CD14-positive monocyte (primary cell): ENCODE measurements at regions not wholly inside any gene's neighbourhood (a gene's known extent, or its start where the extent isn't known, plus 50 kb on each side); places are given as distances from the start of the nearest gene placed in this dataset.

Source experiments
- DNase-seq, 3 donors: peaks; one replicate each; pipeline ENCODE4 v3.0.0-alpha.2; 2011 to 2022
- H2AFZ ChIP-seq: 2 replicates; pipeline ENCODE4 v1.6.0; 2012; ENCODE audit warnings: mild to moderate bottlenecking, low read depth, low read length, inconsistent platforms; ENCODE audit not compliant: insufficient read depth, poor library complexity, severe bottlenecking
- H3K27ac ChIP-seq, 2 donors: 1 replicate in 1 of 2; 2 replicates in 1 of 2; pipeline ENCODE4 v1.5.1; 2012 to 2013; ENCODE audit warnings: low read length in 2 of 2, control low read depth in 1 of 2, inconsistent platforms in 1 of 2, low read depth in 1 of 2, mild to moderate bottlenecking in 1 of 2
- H3K27me3 ChIP-seq, 2 donors: one replicate each; pipeline versions ENCODE4 v1.6.0 to v1.6.1; 2011 to 2013; ENCODE audit warnings: low read length in 2 of 2; ENCODE audit not compliant: control insufficient read depth in 2 of 2, insufficient read depth in 2 of 2
- H3K36me3 ChIP-seq, 2 donors: replicated peaks in 1 of 2; 1 replicate in 1 of 2; 2 replicates in 1 of 2; pipeline versions ENCODE4 v1.5.1 to v1.6.1; 2012 to 2013; ENCODE audit warnings: low read length in 2 of 2, control low read depth in 1 of 2, inconsistent platforms in 1 of 2, mild to moderate bottlenecking in 1 of 2; ENCODE audit not compliant: insufficient read depth in 2 of 2, control insufficient read depth in 1 of 2
- H3K4me1 ChIP-seq, 2 donors: 1 replicate in 1 of 2; 2 replicates in 1 of 2; pipeline versions ENCODE4 v1.5.1 to v1.6.1; 2012 to 2013; ENCODE audit warnings: low read length in 2 of 2, control low read depth in 1 of 2, inconsistent platforms in 1 of 2, mild to moderate bottlenecking in 1 of 2, moderate library complexity in 1 of 2; ENCODE audit not compliant: insufficient read depth in 2 of 2, control insufficient read depth in 1 of 2
- H3K4me2 ChIP-seq: replicated peaks from 2 replicates; pipeline ENCODE3; 2012; ENCODE audit warnings: low read length, moderate library complexity, mild to moderate bottlenecking; ENCODE audit not compliant: poor library complexity, severe bottlenecking; ENCODE audit errors: extremely low read depth
- H3K4me3 ChIP-seq, 3 experiments: fragments of 200-600 bp in 1 of 3; sonication (generic) in 1 of 3; replicated peaks in 1 of 3; 1 replicate in 2 of 3; 2 replicates in 1 of 3; pipeline ENCODE4 v1.5.1; 2011 to 2013; ENCODE audit warnings: low read length in 3 of 3, mild to moderate bottlenecking in 3 of 3, control low read depth in 2 of 3, low read depth in 2 of 3, inconsistent platforms in 1 of 3, moderate library complexity in 1 of 3
- H3K79me2 ChIP-seq: 2 replicates; pipeline ENCODE4 v1.6.0; 2012; ENCODE audit warnings: mild to moderate bottlenecking, control low read depth, inconsistent platforms, low read length, moderate library complexity; ENCODE audit not compliant: insufficient read depth
- H3K9ac ChIP-seq: 2 replicates; pipeline ENCODE4 v1.6.0; 2017; ENCODE audit warnings: low read length, mild to moderate bottlenecking; ENCODE audit not compliant: insufficient read depth, poor library complexity, severe bottlenecking
- H3K9me3 ChIP-seq, 2 donors: replicated peaks in 1 of 2; 1 replicate in 1 of 2; 2 replicates in 1 of 2; pipeline versions ENCODE4 v1.5.1 to v1.6.1; 2012 to 2013; ENCODE audit warnings: low read length in 2 of 2, control low read depth in 1 of 2; ENCODE audit not compliant: control insufficient read depth in 1 of 2, insufficient read depth in 1 of 2
- H4K20me1 ChIP-seq: 2 replicates; pipeline ENCODE4 v1.6.0; 2012; ENCODE audit warnings: mild to moderate bottlenecking, low read length, control low read depth, moderate library complexity; ENCODE audit not compliant: insufficient read depth
- H3K27ac Mint-ChIP-seq, 7 donors: one replicate each; pipeline ENCODE4 v1.8.0; 2020; ENCODE audit warnings: mild to moderate bottlenecking in 7 of 7, mixed read lengths in 7 of 7, moderate library complexity in 6 of 7, inconsistent platforms in 2 of 7
- H3K27me3 Mint-ChIP-seq, 3 donors: one replicate each; pipeline ENCODE4 v1.8.0; 2021 to 2022; ENCODE audit warnings: low read depth in 3 of 3, mild to moderate bottlenecking in 3 of 3, mixed read lengths in 3 of 3, moderate library complexity in 3 of 3, inconsistent platforms in 1 of 3
- H3K36me3 Mint-ChIP-seq, 2 donors: one replicate each; pipeline ENCODE4 v1.8.0; 2020; ENCODE audit warnings: mixed read lengths in 2 of 2, inconsistent platforms in 1 of 2, mild to moderate bottlenecking in 1 of 2
- H3K4me1 Mint-ChIP-seq: one replicate; pipeline ENCODE4 v1.8.0; 2020; ENCODE audit warnings: mild to moderate bottlenecking, mixed read lengths
- H3K4me3 Mint-ChIP-seq, 2 donors: one replicate each; pipeline ENCODE4 v1.8.0; 2020; ENCODE audit warnings: mild to moderate bottlenecking in 2 of 2, mixed read lengths in 2 of 2, moderate library complexity in 1 of 2
- H3K9me3 Mint-ChIP-seq, 7 donors: one replicate each; pipeline ENCODE4 v1.8.0; 2020 to 2022; ENCODE audit warnings: mixed read lengths in 7 of 7, mild to moderate bottlenecking in 6 of 7, moderate library complexity in 6 of 7, inconsistent platforms in 2 of 7
- WGBS: methylation state at CpG from one replicate; pipeline ENCODE4 v1.1.5; 2013; ENCODE audit warnings: missing lambda C conversion rate; ENCODE audit not compliant: insufficient coverage; 5-methylcytosine and 5-hydroxymethylcytosine counted together
- intact Hi-C, 2 donors: fragments of 100-400 bp; cut with micrococcal nuclease; formaldehyde crosslinking; loops; one replicate each; pipeline versions ENCODE4 v1.15.0 to v1.15.1; 2023
- TF ChIP-seq, protein P1 (sequence below): fragments of 200-600 bp; IDR thresholded peaks from one replicate; pipeline ENCODE4 v1.8.0; 2022; ENCODE audit warnings: antibody characterized with exemption, mild to moderate bottlenecking

DNA sequence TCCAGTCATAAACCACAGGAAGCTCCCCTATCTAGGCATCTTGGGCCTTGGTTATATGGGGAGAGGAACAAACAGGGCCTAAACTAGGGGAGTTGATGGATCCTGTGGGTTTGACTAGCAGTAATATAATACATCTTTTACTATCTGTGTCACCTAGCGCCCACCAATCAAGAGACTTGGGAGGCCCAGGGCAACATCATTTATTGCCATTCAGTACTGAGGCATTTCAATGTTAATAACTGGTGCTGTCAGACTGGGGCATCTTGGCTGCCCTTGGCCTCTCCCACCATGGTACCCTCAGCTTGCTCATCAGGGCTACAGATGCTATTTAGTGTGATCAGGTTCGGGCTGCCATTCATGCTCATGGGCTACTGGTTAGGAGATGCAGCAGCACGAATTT, 320.7 kb downstream of the MYCN start:
- Histone ChIP-seq H3K9ac (no peak overlapping the region), H3K9me3 (no peaks in the 10 kb centered on the region), H3K36me3 (no peaks in the 10 kb centered on the region), H3K4me1 (no peaks in the 10 kb centered on the region), H4K20me1 (no peaks in the 10 kb centered on the region), H3K27ac (no peak overlapping the region), H3K79me2 (no peaks in the 10 kb centered on the region), H2AFZ (no peak overlapping the region), H3K4me2 (no peak overlapping the region), H3K4me3 (no peak overlapping the region), H3K27me3 (peaks cover 3 to 4% of the 10 kb centered on the region in 2 donors)
- Mint-ChIP-seq H3K9me3 (peaks cover 0 to 2% (median 0%) of the 10 kb centered on the region in 7 donors), H3K27me3 (peaks cover 0 to 16% (median 0%) of the 10 kb centered on the region in 3 donors), H3K36me3 (no peaks in the 10 kb centered on the region), H3K27ac (no peak overlapping the region), H3K4me3 (no peak overlapping the region), H3K4me1 (no peaks in the 10 kb centered on the region)
- TF ChIP-seq, protein P1, sequence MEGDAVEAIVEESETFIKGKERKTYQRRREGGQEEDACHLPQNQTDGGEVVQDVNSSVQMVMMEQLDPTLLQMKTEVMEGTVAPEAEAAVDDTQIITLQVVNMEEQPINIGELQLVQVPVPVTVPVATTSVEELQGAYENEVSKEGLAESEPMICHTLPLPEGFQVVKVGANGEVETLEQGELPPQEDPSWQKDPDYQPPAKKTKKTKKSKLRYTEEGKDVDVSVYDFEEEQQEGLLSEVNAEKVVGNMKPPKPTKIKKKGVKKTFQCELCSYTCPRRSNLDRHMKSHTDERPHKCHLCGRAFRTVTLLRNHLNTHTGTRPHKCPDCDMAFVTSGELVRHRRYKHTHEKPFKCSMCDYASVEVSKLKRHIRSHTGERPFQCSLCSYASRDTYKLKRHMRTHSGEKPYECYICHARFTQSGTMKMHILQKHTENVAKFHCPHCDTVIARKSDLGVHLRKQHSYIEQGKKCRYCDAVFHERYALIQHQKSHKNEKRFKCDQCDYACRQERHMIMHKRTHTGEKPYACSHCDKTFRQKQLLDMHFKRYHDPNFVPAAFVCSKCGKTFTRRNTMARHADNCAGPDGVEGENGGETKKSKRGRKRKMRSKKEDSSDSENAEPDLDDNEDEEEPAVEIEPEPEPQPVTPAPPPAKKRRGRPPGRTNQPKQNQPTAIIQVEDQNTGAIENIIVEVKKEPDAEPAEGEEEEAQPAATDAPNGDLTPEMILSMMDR: no peak
- WGBS: 100% methylated on average over 1 of the region's 3 CpGs
- intact Hi-C loops: no loop called here
- no peak for DNase-seq

GRCh38 chr2:16260041-16260830, 319.9 kb downstream of the MYCN start:
- H3K4me1 Mint-ChIP-seq: no peaks in the 10 kb centered on the region

More at GRCh38 chr2:16260041-16260830, 319.9 kb downstream of the MYCN start:
- Mint-ChIP-seq H3K27me3 (peaks cover 0 to 16% (median 0%) of the 10 kb centered on the region in 3 donors), H3K9me3 (peaks cover 0 to 2% (median 0%) of the 10 kb centered on the region in 7 donors), H3K4me3 (no peak overlapping the region), H3K36me3 (no peaks in the 10 kb centered on the region), H3K27ac (no peak overlapping the region)
- Histone ChIP-seq H4K20me1 (no peaks in the 10 kb centered on the region), H3K36me3 (no peaks in the 10 kb centered on the region), H2AFZ (no peak overlapping the region), H3K27me3 (peaks cover 3 to 4% of the 10 kb centered on the region in 2 donors), H3K4me2 (no peak overlapping the region), H3K79me2 (no peaks in the 10 kb centered on the region), H3K4me1 (no peaks in the 10 kb centered on the region), H3K9ac (no peak overlapping the region), H3K9me3 (no peaks in the 10 kb centered on the region), H3K27ac (no peak overlapping the region), H3K4me3 (no peak overlapping the region)
- TF ChIP-seq, protein P1: no peak
- DNase-seq: no peak
- intact Hi-C loops: no loop called here
- WGBS: 93% methylated on average over 3 of the region's 9 CpGs
